HG03442 (cell line): ENCODE measurements at regions not wholly inside any gene's neighbourhood (a gene's known extent, or its start where the extent isn't known, plus 50 kb on each side); places are given as distances from the start of the nearest gene placed in this dataset.
"Not testable (repeated sequence)": the region's sequence is repeated elsewhere in the genome, so short reads cannot be mapped to it uniquely, and the experiment has no call there.

Experiments used
- ATAC-seq: cut with Tn5 transposase; IDR thresholded peaks from one replicate; pipeline ENCODE4 v1.9.1; 2021; ENCODE audit warnings: mild to moderate bottlenecking, moderate library complexity; ENCODE audit not compliant: unreplicated experiment

- ATAC-seq: no peak
Measured at GRCh38 chr3:81998139-81998755, 236.8 kb upstream of the GBE1 start.

DNA sequence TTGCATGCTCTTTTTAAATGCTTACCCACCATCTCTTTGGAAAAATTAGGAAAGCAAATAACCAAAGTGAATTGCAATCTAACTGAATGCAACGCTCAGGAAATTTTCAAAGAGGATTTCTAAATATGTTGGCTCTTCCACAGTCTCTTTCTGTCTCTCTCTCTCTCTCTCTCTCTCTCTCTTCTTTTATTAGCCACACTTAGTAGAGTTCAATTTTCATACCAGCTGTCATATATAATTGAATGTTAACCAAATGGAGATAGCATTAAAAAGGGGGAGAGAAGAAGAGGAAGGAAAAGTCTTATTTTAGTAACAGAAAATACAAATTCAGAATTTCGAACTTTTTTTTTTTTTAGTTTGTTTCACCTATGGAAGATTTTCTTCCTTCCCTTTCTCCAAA, 235.9 kb upstream of the GBE1 start:
- no peak for ATAC-seq

GRCh38 chr3:81995329-81995728, 233.9 kb upstream of the GBE1 start:
- ATAC-seq: no peak

DNA sequence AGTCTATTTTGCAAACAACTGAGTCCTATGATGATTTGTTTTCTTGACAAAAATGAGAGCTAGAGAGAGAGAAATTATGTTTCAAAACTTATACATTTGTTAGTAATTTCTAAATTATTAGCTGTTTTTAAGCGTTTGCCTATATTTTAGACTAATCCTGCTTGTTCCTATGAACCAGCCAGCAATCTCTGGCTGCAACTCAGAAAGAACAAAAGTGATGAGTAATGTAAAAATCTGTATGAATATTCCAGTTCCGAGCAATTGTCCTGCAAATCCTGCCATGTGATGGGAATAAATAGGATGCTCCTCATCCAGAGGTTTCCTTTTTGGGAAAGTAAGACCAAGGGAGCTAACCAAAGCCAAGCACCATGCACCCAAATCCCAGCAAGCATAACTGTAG, 228.3 kb upstream of the GBE1 start:
- ATAC-seq: no peak

DNA sequence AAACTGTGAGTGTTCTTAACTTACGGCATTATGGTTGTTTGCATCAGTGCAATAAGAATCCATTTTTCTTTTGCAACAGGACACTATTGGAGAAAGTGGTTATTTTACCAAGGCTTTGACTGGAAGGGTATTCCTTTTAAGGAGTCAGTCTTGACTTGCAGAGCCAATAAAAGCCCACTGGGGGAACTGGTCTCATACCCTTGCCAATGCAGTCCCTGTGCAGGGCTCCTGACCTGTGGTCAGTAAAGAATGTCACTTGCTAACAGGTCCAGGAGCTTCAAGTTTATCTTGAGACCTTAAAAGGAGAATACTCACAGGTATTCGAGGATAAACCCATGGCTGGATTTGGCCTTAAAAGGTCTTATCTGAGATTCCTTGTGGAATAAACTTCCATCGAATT, 227.8 kb upstream of the GBE1 start:
- ATAC-seq: no peak

- not testable (repeated sequence) for ATAC-seq
Measured at GRCh38 chr3:81987412-81987811, 226.0 kb upstream of the GBE1 start.

GRCh38 chr3:81985996-81986723, 224.7 kb upstream of the GBE1 start:
- ATAC-seq: no peak

DNA sequence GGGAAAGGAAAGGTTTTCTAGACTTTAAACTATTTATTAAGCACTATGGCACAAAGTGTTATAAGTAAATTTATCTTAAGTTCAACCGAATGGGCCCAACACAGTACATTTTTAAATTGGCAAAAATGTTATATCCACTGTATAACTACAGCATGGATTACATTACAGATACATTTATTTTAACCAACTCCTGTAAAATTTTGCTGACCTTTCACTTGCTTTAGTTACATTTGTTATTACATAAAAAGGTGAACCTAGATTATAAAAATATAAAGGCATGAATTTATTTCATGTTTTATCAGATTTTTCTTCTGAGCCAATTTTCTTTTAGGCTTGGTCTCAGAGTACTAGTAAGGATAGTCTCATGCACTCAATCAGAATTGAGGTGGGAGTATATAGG, 221.9 kb upstream of the GBE1 start:
- ATAC-seq: no peak

GRCh38 chr3:81980596-81981494, 219.4 kb upstream of the GBE1 start:
- no peak for ATAC-seq

DNA sequence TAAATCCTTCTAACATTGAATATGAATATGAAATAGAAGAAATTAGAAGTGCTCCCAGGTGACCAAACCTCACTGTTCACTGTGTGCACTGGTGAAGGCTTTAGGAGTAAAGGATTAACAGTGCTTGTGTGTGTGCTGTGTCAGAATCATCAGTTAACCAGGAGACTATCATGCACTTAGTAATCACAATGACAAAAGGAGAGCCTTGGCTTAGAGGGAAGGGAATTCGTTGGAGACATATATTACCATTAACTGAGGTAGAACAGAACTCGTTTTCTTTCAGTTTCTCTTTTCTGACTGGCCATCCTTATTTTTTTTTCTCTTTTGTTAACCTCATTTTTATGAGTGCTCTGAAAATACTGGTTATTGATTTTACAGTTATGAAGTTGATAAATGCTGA, 213.3 kb upstream of the GBE1 start:
- no peak for ATAC-seq

GRCh38 chr3:81968658-81969057, 207.2 kb upstream of the GBE1 start:
- ATAC-seq: no peak

DNA sequence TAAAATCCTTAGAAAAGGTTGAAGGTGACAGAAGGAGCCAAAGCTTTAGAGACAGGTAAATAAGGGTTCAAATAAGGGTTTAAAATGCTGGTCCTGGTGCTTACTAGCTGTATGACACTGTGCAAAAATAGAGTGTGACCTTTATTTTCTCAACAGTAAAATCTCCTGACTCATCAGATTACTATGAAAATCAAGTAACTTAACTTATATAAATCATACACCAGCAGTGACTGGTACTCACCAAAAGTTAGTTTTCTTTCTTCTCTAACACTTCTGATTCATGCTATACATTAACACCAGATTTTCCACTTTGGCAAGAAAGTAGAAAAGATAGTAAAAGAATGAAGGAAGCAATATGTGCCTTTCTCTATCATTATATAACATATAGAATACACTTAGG, 205.9 kb upstream of the GBE1 start:
- ATAC-seq: no peak

GRCh38 chr3:81965696-81966095, 204.3 kb upstream of the GBE1 start:
- ATAC-seq: no peak

GRCh38 chr3:81962396-81962795, 201.0 kb upstream of the GBE1 start:
- no peak for ATAC-seq

DNA sequence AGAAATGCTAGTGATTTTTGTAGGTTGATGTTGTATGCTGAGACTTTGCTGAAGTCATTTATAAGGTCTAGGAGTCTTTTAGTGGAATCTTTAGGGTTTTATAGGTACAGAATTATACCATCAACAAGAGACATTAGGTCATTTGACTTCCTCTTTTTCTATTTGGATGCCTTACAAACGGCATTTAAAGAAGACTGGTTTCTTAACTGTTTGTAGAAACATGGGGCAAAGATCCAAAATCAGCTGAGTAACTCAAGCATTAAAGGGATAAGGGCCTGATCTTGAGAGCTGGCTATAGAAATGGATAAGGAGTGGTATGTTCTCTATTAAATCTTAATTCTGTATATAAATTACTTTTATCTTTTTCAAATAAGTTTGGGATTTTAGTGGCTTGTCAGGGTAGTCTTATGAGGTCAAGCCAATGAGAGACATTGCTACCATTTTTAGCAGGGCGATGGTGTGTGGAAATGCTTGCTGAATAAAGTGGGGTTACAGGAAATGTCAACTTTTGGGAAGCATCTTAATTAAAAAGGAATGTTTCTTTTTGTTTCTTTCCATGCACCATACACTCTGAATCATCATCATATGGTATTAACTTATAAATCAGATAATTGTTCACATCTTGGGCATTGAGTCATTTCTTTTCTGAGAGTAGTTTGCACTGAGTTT, 197.7 kb upstream of the GBE1 start:
- ATAC-seq: no peak

GRCh38 chr3:81955878-81956277, 194.4 kb upstream of the GBE1 start:
- no peak for ATAC-seq

GRCh38 chr3:81953111-81953510, 191.7 kb upstream of the GBE1 start:
- ATAC-seq: no peak

DNA sequence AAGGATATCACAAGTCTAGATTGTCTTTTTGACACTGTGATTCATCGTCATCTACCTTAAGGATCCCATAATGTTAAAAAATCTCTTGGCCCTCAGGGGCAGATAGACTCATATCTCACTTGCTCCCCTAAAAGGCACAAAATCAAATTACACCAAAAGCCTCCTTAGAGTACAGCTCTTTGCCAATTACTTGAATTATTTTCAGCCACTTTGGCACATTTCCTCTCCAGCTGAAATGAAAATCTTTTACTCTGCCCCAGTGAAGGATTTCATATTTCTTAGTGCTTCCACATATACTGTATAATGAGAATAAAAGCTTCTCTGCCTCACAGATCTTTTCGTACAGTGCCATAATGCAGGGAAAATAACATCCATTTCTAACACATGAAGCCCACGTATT, 190.7 kb upstream of the GBE1 start:
- ATAC-seq: no peak

DNA sequence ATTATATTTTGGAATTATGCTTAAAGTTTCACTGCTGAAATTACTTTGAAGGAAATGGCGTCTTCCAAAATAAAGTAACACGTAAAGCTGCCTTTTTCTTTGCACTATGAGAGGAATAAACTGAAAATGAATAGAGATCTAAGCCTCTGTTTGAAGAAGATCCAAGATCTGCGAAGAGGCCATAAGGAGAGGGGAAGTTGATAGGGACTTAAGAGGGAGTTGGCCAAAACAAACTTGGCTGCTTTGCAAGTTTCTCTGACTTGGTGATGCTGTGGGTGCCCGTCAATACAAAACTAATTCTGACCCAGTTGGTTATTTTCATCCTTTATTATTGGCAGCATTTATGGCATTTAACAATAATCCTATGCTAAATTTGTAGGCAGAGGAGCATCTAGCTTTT, 190.2 kb upstream of the GBE1 start:
- ATAC-seq: no peak

DNA sequence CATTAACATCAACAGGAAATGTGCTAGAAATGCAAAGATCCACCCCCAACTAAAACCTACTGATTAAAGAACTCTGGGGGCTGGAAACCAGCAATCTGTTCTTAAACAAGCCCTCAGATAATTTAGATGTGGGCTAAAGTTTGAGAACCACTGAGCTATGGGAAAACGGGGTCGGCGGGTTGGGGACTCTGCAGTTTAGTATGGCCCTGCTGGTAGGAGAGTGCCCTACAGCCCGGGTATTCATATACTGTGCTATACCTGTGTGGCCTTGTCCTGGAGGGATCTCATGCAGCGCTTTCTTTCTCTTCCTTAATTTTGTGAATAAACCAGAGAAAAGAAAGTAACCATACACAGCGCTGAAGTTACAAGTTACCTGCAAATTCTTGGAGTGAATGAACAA, 189.7 kb upstream of the GBE1 start:
- ATAC-seq: no peak

GRCh38 chr3:81947359-81947758, 185.9 kb upstream of the GBE1 start:
- no peak for ATAC-seq
